ENCODE measurements at regions not wholly inside any gene's neighbourhood (a gene's known extent, or its start where the extent isn't known, plus 50 kb on each side); places are given as distances from the start of the nearest gene placed in this dataset.

DNA sequence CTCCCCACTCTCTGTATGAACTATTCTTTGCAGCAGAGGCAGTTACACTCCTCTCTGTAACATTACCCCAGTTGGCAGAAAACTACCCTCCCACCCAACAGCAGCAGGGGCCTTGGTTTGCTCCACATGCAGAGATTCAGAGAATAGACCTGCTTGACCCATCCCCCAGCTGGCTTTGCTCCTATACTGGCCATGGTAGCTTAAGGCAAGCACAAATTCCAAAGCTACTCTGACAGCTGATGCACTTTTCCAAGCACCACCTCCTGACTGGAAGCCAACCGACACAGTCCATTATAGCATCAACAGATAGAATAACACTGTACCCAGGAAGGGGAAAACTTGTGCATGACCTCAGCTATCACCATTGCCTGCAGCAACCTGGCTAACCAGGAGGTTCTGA lies 846.5 kb upstream of the NCAM2 start:
- TF ChIP-seq NFE2L1 (tag; IDR thresholded peaks at IDR 0.05; ENCODE audit: borderline replicate concordance, low read depth) (no peak), EZH2 (IDR thresholded peaks at IDR 0.05; ENCODE audit: borderline replicate concordance, low read depth, low read length) (no peak), MAFK (IDR thresholded peaks at IDR 0.05; ENCODE audit: low read length) (no peak), ZNF717 (CRISPR knock-in tag; IDR thresholded peaks at IDR 0.05) (no peak), SIX5 (IDR thresholded peaks at IDR 0.05; ENCODE audit: borderline replicate concordance in 1 of 2, insufficient read depth in 1 of 2, low read depth in 1 of 2, low read length in 2 of 2) (no peak), PPARD (CRISPR knock-in tag; IDR thresholded peaks at IDR 0.05) (no peak), POLR3A (IDR thresholded peaks at IDR 0.05; ENCODE audit: borderline replicate concordance, extremely low read depth, insufficient read depth, insufficient read length) (no peak), RBM34 (IDR thresholded peaks at IDR 0.05; ENCODE audit: borderline replicate concordance, insufficient read depth, low read length) (no peak)
- TF ChIP-seq, protein P1, sequence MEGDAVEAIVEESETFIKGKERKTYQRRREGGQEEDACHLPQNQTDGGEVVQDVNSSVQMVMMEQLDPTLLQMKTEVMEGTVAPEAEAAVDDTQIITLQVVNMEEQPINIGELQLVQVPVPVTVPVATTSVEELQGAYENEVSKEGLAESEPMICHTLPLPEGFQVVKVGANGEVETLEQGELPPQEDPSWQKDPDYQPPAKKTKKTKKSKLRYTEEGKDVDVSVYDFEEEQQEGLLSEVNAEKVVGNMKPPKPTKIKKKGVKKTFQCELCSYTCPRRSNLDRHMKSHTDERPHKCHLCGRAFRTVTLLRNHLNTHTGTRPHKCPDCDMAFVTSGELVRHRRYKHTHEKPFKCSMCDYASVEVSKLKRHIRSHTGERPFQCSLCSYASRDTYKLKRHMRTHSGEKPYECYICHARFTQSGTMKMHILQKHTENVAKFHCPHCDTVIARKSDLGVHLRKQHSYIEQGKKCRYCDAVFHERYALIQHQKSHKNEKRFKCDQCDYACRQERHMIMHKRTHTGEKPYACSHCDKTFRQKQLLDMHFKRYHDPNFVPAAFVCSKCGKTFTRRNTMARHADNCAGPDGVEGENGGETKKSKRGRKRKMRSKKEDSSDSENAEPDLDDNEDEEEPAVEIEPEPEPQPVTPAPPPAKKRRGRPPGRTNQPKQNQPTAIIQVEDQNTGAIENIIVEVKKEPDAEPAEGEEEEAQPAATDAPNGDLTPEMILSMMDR (IDR thresholded peaks at IDR 0.05 in 2 of 3, conservative IDR thresholded peaks at IDR 0.05 in 1 of 3; ENCODE audit: insufficient read depth in 2 of 3, low read depth in 1 of 3, low read length in 3 of 3), result no peak

All from K562 (cell line).